Tibial nerve (tissue), 4 donors: ENCODE measurements at regions not wholly inside any gene's neighbourhood (a gene's known extent, or its start where the extent isn't known, plus 50 kb on each side); places are given as distances from the start of the nearest gene placed in this dataset.
"Not testable (repeated sequence)": the region's sequence is repeated elsewhere in the genome, so short reads cannot be mapped to it uniquely, and the experiment has no call there.

Experiments used
- EP300 ChIP-seq, 2 donors: sonication (generic); formaldehyde crosslinking; IDR thresholded peaks; one replicate each; pipeline ENCODE4 v1.6.1; 2017; ENCODE audit warnings: antibody characterized with exemption in 2 of 2, mild to moderate bottlenecking in 1 of 2
- TF ChIP-seq, protein P1 (sequence below), 5 experiments: fragments of 200-600 bp in 3 of 5; fragments of 450-650 bp in 2 of 5; sonication (generic) in 3 of 5; IDR thresholded peaks; one replicate each; pipeline ENCODE4 v1.5.1; 2016 to 2019; ENCODE audit warnings: antibody characterized with exemption in 5 of 5, mild to moderate bottlenecking in 3 of 5, moderate library complexity in 2 of 5

DNA sequence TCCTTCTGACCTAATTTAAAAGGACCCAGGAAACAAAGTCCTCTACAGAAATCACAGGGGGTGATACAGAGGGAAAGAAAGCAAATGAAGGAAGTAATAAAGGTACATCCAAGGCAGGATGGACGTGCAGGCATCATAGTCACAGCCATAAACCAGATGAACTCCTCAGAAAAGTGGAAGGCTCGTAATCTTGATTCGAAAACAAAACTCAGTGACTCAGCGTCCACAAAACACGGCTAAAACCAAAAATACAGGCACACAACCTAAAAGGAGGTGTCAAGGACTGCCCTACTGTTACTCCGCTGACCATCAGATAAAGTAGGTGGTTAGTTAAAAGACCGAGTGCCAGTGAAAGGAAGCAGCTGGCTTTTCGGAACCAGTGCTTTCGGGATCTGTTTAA lies 81.5 kb downstream of the TRIM69 start:
- TF ChIP-seq, protein P1, sequence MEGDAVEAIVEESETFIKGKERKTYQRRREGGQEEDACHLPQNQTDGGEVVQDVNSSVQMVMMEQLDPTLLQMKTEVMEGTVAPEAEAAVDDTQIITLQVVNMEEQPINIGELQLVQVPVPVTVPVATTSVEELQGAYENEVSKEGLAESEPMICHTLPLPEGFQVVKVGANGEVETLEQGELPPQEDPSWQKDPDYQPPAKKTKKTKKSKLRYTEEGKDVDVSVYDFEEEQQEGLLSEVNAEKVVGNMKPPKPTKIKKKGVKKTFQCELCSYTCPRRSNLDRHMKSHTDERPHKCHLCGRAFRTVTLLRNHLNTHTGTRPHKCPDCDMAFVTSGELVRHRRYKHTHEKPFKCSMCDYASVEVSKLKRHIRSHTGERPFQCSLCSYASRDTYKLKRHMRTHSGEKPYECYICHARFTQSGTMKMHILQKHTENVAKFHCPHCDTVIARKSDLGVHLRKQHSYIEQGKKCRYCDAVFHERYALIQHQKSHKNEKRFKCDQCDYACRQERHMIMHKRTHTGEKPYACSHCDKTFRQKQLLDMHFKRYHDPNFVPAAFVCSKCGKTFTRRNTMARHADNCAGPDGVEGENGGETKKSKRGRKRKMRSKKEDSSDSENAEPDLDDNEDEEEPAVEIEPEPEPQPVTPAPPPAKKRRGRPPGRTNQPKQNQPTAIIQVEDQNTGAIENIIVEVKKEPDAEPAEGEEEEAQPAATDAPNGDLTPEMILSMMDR (IDR thresholded peaks at IDR 0.05): not testable (repeated sequence)
- not testable (repeated sequence) for TF ChIP-seq EP300 (IDR thresholded peaks at IDR 0.05)
